Ectodermal cell (in vitro differentiated cells): ENCODE measurements at regions not wholly inside any gene's neighbourhood (a gene's known extent, or its start where the extent isn't known, plus 50 kb on each side); places are given as distances from the start of the nearest gene placed in this dataset.
"Not testable (repeated sequence)": the region's sequence is repeated elsewhere in the genome, so short reads cannot be mapped to it uniquely, and the experiment has no call there.

ENCODE experiments used
- H3K27ac ChIP-seq: 2 replicates; pipeline ENCODE4 v1.7.0; 2013; ENCODE audit warnings: mild to moderate bottlenecking, low read depth, low read length; ENCODE audit not compliant: insufficient read depth, poor library complexity, severe bottlenecking
- H3K27me3 ChIP-seq: 2 replicates; pipeline ENCODE4 v1.7.0; 2013; ENCODE audit warnings: mild to moderate bottlenecking, low read length; ENCODE audit not compliant: insufficient read depth, control insufficient read depth, poor library complexity, severe bottlenecking
- H3K36me3 ChIP-seq: one replicate; pipeline ENCODE4 v1.7.0; 2013; ENCODE audit warnings: low read length; ENCODE audit not compliant: control insufficient read depth, insufficient read depth
- H3K4me1 ChIP-seq: one replicate; pipeline ENCODE4 v1.7.0; 2013; ENCODE audit warnings: low read length; ENCODE audit not compliant: control insufficient read depth, insufficient read depth
- H3K4me3 ChIP-seq: 2 replicates; pipeline ENCODE4 v1.7.0; 2013; ENCODE audit warnings: low read depth, low read length, control low read depth; ENCODE audit not compliant: insufficient read depth
- H3K9me3 ChIP-seq: 2 replicates; pipeline ENCODE4 v1.7.0; 2013; ENCODE audit warnings: mild to moderate bottlenecking, low read length, moderate library complexity; ENCODE audit not compliant: control insufficient read depth
- WGBS, 2 experiments: methylation state at CpG; one replicate each; pipeline ENCODE4 v1.1.7; 2013; ENCODE audit warnings: missing lambda C conversion rate in 2 of 2; 5-methylcytosine and 5-hydroxymethylcytosine counted together

DNA sequence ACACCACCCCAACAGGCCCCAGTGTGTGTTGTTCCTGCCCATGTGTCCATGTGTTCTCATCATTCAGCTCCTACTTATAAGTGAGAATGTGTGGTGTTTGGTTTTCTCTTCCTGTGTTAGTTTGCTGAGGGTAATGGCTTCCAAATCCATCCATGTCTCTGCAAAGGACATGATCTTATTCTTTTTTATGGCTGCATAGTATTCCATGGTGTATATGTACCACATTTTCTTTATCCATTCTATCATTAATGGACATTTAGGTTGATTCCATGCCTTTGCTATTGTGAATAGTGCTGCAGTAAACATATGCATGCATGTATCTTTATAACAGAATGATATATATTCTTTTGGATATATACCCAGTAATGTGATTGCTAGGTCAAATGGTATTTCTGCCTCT lies 222.9 kb upstream of the ELL2 start:
- H3K4me3 ChIP-seq, H3K4me1 ChIP-seq, H3K27ac ChIP-seq, H3K27me3 ChIP-seq, H3K9me3 ChIP-seq, H3K36me3 ChIP-seq: not testable (repeated sequence)

DNA sequence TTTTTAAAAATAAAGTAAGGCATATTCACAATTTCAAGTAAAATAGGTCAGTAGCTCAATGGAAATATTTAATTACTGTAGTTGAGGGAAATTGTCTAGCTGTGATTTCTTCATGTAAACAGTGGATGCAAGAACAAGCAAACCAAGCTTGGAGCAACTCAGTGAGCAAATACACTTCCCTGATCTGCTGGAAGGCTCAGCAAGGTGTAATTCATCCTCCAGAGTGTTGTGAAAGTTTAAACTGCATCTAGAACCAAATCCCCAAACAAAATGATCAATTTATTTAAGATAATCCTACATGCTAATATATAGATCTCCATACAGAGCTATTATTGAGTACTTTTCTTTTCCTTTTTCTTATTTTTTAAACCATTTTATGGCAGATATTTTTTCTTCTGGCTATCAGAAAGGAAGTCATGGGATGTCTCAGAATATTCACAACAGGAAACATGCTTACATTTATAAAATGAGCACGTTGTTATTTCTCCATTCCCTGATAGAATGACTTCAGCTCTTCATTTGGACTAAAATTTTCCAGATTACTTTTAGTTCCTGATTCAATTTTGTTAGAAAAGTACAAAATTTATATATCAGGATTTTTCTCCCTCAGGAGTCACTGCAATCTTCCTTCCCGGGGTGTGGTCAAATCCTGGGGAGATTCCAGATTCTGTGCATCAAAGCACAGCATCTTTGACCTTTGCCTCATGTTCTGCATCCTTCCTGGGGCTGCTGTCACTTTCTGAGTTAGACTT lies 219.2 kb upstream of the ELL2 start:
- Histone ChIP-seq H3K4me1 (no peaks in the 10 kb centered on the region), H3K9me3 (no peaks in the 10 kb centered on the region), H3K27ac (no peak overlapping the region), H3K27me3 (no peaks in the 10 kb centered on the region), H3K36me3 (no peaks in the 10 kb centered on the region), H3K4me3 (no peak overlapping the region)
- WGBS, 2 experiments: 88 to 100% methylated on average over 2 of the region's 2 CpGs

DNA sequence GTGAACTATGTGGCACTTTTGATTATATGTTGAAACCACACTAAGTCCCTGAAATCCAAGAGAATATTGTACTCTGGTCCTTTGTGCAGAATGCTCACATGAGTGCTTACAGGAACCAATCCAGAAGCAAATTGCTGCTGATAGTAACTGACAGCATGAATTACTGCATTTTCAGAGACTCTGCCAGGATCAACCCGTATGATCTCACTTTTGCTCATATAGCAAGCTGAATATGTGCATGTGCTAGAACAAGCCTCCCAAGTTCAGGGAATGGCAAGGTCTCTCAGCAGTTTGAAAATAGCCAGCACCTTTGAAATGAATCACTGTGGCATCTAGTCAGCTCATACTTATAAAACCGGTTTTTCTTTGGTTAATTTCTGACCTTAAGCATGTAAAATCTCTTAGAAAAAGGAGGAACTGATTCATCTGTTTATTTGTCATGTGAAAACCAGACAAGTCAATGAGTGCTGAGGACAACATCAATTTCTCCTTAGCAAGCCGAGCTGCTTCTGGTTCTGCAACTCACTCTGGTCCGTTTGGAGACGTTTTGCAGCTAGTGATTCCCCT lies 215.7 kb upstream of the ELL2 start:
- no peaks in the 10 kb centered on the region for H3K27me3 ChIP-seq
- H3K36me3 ChIP-seq: no peaks in the 10 kb centered on the region
- H3K9me3 ChIP-seq: no peaks in the 10 kb centered on the region
- no peaks in the 10 kb centered on the region for H3K4me1 ChIP-seq
- no peak overlapping the region for H3K4me3 ChIP-seq
- H3K27ac ChIP-seq: no peak overlapping the region
- 87 to 90% methylated on average over 5 of the region's 5 CpGs for WGBS, 2 experiments

DNA sequence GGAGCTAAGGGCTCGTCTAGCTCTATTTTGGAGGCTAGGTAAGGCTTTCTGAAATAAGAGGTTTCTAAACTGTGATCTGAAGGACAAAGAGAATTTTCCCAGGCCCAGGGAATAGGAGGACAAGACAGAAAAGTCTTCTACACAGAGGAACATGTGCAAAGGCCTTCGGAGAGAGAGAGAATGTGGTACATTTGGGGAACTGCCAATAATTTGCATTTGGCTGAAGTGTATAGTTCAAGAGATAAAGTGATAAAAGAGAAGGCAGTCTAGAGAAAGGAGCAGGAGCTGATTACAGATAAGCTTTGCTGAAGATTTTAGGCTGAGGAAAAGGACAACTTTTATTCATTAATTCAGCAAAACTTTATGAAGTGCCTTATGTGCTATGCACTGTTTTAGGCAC lies 214.4 kb upstream of the ELL2 start:
- H3K9me3 ChIP-seq: no peaks in the 10 kb centered on the region
- 91 to 97% methylated on average over 2 of the region's 2 CpGs for WGBS, 2 experiments
- H3K27me3 ChIP-seq: no peaks in the 10 kb centered on the region
- no peaks in the 10 kb centered on the region for H3K36me3 ChIP-seq
- no peak overlapping the region for H3K27ac ChIP-seq
- no peaks in the 10 kb centered on the region for H3K4me1 ChIP-seq
- H3K4me3 ChIP-seq: no peak overlapping the region

DNA sequence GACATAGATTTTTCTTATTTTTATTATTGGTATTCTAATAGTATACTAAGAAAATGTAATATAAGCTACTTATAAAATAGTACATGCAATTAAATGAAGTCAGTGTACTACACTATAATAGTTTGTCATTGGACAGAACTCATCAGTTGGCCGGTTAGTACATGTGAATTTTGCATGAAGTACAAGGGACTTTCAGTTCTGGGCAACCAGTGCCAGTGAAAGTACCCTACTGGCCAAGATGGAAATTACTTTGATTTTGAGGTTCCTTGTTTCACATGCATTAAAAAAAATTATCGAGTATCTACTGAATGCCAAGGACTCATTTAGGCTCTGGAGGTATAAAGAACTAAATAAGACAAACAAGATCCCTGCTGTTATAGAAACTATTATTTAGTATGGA lies 213.4 kb upstream of the ELL2 start:
- Histone ChIP-seq H3K27ac (no peak overlapping the region), H3K36me3 (no peaks in the 10 kb centered on the region)
- WGBS, 2 experiments: 98 to 100% methylated on average over 1 to 2 of the region's 2 CpGs

DNA sequence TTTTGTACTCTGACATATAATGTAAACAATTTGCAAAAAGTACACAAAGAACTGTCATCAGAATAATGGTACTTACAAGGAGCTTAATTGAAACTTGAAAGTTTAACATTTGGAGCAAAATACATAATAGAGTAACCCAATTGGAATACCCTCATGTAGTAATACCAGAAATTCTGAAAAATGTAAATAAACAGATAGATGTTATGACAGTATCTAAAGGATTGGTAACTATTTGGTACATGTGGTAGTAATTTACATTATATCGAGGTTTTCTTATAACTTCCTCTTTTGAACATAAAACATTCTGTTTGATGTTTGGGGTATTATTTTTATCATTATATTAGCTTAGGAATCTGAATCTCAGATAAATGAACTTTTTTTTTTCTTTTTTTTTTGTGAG lies 211.7 kb upstream of the ELL2 start:
- Histone ChIP-seq H3K27ac (no peak overlapping the region), H3K4me1 (no peaks in the 10 kb centered on the region), H3K9me3 (no peaks in the 10 kb centered on the region), H3K4me3 (no peak overlapping the region), H3K36me3 (no peaks in the 10 kb centered on the region), H3K27me3 (no peaks in the 10 kb centered on the region)
- no CpG with 5 or more reads among the region's 1 CpG for whole genome bisulfite sequencing, 2 experiments

More for the DNA sequence above, 213.4 kb upstream of the ELL2 start:
- H3K27me3 ChIP-seq: no peaks in the 10 kb centered on the region
- no peaks in the 10 kb centered on the region for H3K9me3 ChIP-seq
- no peak overlapping the region for H3K4me3 ChIP-seq
- H3K4me1 ChIP-seq: no peaks in the 10 kb centered on the region

DNA sequence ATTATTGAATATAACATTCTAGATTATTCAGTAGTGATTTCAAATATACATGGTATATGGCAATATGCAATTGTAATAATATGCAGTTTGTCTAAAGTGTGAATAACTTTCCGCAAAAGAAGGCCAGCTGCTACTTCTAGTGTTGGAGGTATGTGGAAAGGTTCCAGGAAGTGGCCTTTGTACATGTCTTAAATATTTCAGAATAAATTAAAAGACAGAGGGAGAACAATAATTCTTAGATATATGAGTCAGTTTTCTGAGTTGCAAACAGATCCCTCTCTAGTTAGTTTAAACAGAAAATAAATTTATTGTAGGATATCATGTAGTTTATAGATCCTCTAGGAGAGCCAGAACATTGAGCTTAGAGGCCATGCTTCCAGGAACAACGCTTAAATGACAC lies 210.8 kb upstream of the ELL2 start:
- Histone ChIP-seq H3K4me1 (no peaks in the 10 kb centered on the region), H3K27me3 (no peaks in the 10 kb centered on the region), H3K4me3 (no peak overlapping the region), H3K9me3 (no peaks in the 10 kb centered on the region), H3K27ac (no peak overlapping the region), H3K36me3 (no peaks in the 10 kb centered on the region)
- 94 to 98% methylated on average over 2 of the region's 2 CpGs for WGBS, 2 experiments

DNA sequence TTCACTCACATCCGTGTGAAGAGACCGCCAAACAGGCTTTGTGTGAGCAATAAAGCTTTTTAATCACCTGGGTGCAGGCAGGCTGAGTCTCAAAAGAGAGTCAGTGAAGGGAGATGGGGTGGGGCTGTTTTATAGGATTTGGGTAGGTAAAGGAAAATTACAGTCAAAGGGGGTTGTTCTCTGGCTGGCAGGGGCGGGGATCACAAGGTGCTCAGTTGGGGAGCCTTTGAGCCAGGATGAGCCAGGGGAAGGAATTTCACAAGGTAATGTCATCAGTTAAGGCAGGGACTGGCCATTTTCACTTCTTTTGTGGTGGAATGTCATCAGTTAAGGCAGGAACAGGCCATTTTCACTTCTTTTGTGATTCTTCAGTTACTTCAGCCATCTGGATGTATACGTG lies 210.3 kb upstream of the ELL2 start:
- not testable (repeated sequence) for H3K27ac ChIP-seq, H3K27me3 ChIP-seq, H3K4me3 ChIP-seq, H3K36me3 ChIP-seq, H3K9me3 ChIP-seq, H3K4me1 ChIP-seq
- WGBS, 2 experiments: 78 to 92% methylated on average over 3 to 4 of the region's 4 CpGs

DNA sequence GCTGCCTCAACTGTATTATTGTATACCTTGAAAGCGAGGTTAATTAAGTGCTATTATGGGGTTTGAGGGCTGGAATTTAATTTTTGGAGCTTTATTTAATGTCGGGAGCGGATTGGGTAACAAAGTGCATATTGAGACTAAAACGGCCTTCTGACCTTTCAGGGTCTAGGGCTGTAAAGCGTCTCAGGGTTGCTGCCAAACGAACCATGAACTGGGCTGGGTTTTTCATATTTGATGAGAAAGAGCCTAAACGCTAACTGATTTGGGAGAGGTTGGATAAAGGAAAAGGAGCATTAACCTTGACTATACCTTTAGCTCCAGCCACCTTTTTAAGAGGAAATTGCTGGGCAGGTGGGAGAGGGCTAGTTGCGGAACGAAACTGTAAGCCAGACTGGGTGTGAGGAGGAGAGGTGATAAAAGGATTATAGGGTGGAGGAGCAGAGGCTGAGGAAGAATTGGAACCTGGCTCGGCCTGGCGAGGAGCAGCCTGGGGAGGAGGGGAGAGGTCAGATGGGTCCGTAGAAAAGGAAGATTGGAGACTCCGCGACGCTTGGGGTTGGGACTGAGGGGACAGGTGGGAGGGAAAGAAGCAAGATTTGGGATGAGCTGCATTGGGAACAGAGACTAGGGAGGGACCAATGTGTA lies 209.0 kb upstream of the ELL2 start:
- not testable (repeated sequence) for H3K9me3 ChIP-seq, H3K4me1 ChIP-seq, H3K36me3 ChIP-seq, H3K4me3 ChIP-seq, H3K27ac ChIP-seq, H3K27me3 ChIP-seq
- WGBS, 2 experiments: 95% methylated on average over 15 of the region's 15 CpGs

DNA sequence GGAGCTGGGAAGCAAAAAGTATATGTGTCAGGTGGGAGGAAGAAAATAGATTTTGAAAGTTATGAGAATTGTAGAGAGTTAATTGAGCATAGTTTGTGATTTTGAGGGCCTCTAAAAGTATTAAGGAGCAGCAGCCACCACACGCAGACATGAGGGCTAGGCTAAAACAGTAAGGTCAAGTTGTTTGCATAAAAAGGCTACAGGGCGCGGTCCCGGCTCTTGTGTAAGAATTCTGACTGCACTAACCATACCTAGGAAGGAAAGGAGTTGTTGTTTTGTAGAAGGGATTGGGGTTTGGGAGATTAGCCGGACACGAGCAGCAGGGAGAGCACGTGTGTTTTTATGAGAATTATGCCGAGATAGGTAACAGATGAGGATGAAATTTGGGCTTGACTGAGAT lies 207.2 kb upstream of the ELL2 start:
- H3K4me3 ChIP-seq, H3K36me3 ChIP-seq, H3K4me1 ChIP-seq, H3K27me3 ChIP-seq, H3K9me3 ChIP-seq, H3K27ac ChIP-seq: not testable (repeated sequence)
- 95 to 96% methylated on average over 8 of the region's 8 CpGs for WGBS, 2 experiments
